GM21619 (cell line): ENCODE measurements at regions not wholly inside any gene's neighbourhood (a gene's known extent, or its start where the extent isn't known, plus 50 kb on each side); places are given as distances from the start of the nearest gene placed in this dataset.

Experiments
- ATAC-seq: cut with Tn5 transposase; IDR thresholded peaks from one replicate; pipeline ENCODE4 v1.9.1; 2021; ENCODE audit not compliant: unreplicated experiment

- ATAC-seq: no peak
Measured at GRCh38 chr11:37571246-37571645, 973.2 kb upstream of the RAG2 start.

- ATAC-seq: no peak
Measured at GRCh38 chr11:37560991-37561390, 963.0 kb upstream of the RAG2 start.

GRCh38 chr11:37560346-37560745 is 962.3 kb upstream of the RAG2 start:
- ATAC-seq: no peak

GRCh38 chr11:37558619-37559210 is 960.7 kb upstream of the RAG2 start:
- no peak for ATAC-seq

GRCh38 chr11:37557990-37558389 is 960.0 kb upstream of the RAG2 start:
- no peak for ATAC-seq

GRCh38 chr11:37552284-37552683 is 954.2 kb upstream of the RAG2 start:
- ATAC-seq: no peak

GRCh38 chr11:37544491-37544890 is 946.5 kb upstream of the RAG2 start:
- no peak for ATAC-seq

- no peak for ATAC-seq
Measured at GRCh38 chr11:37533830-37534229, 935.8 kb upstream of the RAG2 start.

GRCh38 chr11:37533087-37533486 is 935.1 kb upstream of the RAG2 start:
- no peak for ATAC-seq

GRCh38 chr11:37532271-37532670 is 934.2 kb upstream of the RAG2 start:
- ATAC-seq: no peak

- ATAC-seq: no peak
Measured at GRCh38 chr11:37527545-37527944, 929.5 kb upstream of the RAG2 start.

- ATAC-seq: no peak
Measured at GRCh38 chr11:37525336-37525735, 927.3 kb upstream of the RAG2 start.

GRCh38 chr11:37519781-37520180 is 921.7 kb upstream of the RAG2 start:
- ATAC-seq: no peak

- ATAC-seq: no peak
Measured at GRCh38 chr11:37512156-37512780, 914.2 kb upstream of the RAG2 start.

- no peak for ATAC-seq
Measured at GRCh38 chr11:37511425-37511933, 913.4 kb upstream of the RAG2 start.

GRCh38 chr11:37509506-37509905 is 911.5 kb upstream of the RAG2 start:
- ATAC-seq: no peak

GRCh38 chr11:37506531-37506930 is 908.5 kb upstream of the RAG2 start:
- no peak for ATAC-seq

- ATAC-seq: no peak
Measured at GRCh38 chr11:37505406-37505805, 907.4 kb upstream of the RAG2 start.

- ATAC-seq: no peak
Measured at GRCh38 chr11:37504921-37505320, 906.9 kb upstream of the RAG2 start.

- ATAC-seq: peak; percentile 91
Measured at GRCh38 chr11:37504060-37504611, 906.1 kb upstream of the RAG2 start.

GRCh38 chr11:37503411-37504059 is 905.5 kb upstream of the RAG2 start:
- peak; percentile 38 for ATAC-seq

- no peak for ATAC-seq
Measured at GRCh38 chr11:37502202-37502601, 904.2 kb upstream of the RAG2 start.
